HG02973 (cell line): ENCODE measurements at regions not wholly inside any gene's neighbourhood (a gene's known extent, or its start where the extent isn't known, plus 50 kb on each side); places are given as distances from the start of the nearest gene placed in this dataset.

ENCODE experiments used
- ATAC-seq: cut with Tn5 transposase; IDR thresholded peaks from one replicate; pipeline ENCODE4 v1.9.1; 2021; ENCODE audit warnings: moderate library complexity; ENCODE audit not compliant: unreplicated experiment

- peak; percentile 87 for ATAC-seq
Observed at GRCh38 chr18:68623342-68623741, 91.6 kb downstream of the TMX3 start.

GRCh38 chr18:68611311-68611710 lies 103.6 kb downstream of the TMX3 start:
- ATAC-seq: no peak

GRCh38 chr18:68608851-68609490 lies 105.9 kb downstream of the TMX3 start:
- ATAC-seq: no peak

GRCh38 chr18:68607852-68608251 lies 107.1 kb downstream of the TMX3 start:
- no peak for ATAC-seq

GRCh38 chr18:68604256-68604655 lies 110.7 kb downstream of the TMX3 start:
- ATAC-seq: no peak

GRCh38 chr18:68596016-68596415 lies 118.9 kb downstream of the TMX3 start:
- no peak for ATAC-seq

GRCh38 chr18:68588169-68588568 lies 126.7 kb downstream of the TMX3 start:
- ATAC-seq: no peak

- no peak for ATAC-seq
Observed at GRCh38 chr18:68583685-68584084, 131.2 kb downstream of the TMX3 start.

- ATAC-seq: no peak
Observed at GRCh38 chr18:68574311-68574710, 140.6 kb downstream of the TMX3 start.

- no peak for ATAC-seq
Observed at GRCh38 chr18:68569936-68570335, 145.0 kb downstream of the TMX3 start.

GRCh38 chr18:68568364-68569155 lies 146.3 kb downstream of the TMX3 start:
- ATAC-seq: no peak

- ATAC-seq: no peak
Observed at GRCh38 chr18:68566991-68567390, 147.9 kb downstream of the TMX3 start.

- no peak for ATAC-seq
Observed at GRCh38 chr18:68564961-68565360, 149.9 kb downstream of the TMX3 start.

- no peak for ATAC-seq
Observed at GRCh38 chr18:68564351-68564750, 150.6 kb downstream of the TMX3 start.

GRCh38 chr18:68560128-68560527 lies 154.8 kb downstream of the TMX3 start:
- ATAC-seq: no peak

- no peak for ATAC-seq
Observed at GRCh38 chr18:68557183-68557582, 157.7 kb downstream of the TMX3 start.

GRCh38 chr18:68555879-68556301 lies 159.0 kb downstream of the TMX3 start:
- ATAC-seq: no peak

GRCh38 chr18:68548904-68549870 lies 165.7 kb downstream of the TMX3 start:
- no peak for ATAC-seq

GRCh38 chr18:68543344-68543743 lies 171.6 kb downstream of the TMX3 start:
- no peak for ATAC-seq

GRCh38 chr18:68542846-68543245 lies 172.1 kb downstream of the TMX3 start:
- ATAC-seq: no peak

- no peak for ATAC-seq
Observed at GRCh38 chr18:68533641-68534040, 181.3 kb downstream of the TMX3 start.
